Ramos (cell line): ENCODE measurements at regions not wholly inside any gene's neighbourhood (a gene's known extent, or its start where the extent isn't known, plus 50 kb on each side); places are given as distances from the start of the nearest gene placed in this dataset.
"Not testable (repeated sequence)": the region's sequence is repeated elsewhere in the genome, so short reads cannot be mapped to it uniquely, and the experiment has no call there.

ENCODE experiments used
- in situ Hi-C: fragments of 300-500 bp; cut with MboI; formaldehyde crosslinking; loops from one replicate; pipeline ENCODE4 v1.14.3; 2022; ENCODE audit warnings: low sequenced_read_pairs; ENCODE audit not compliant: unreplicated experiment

DNA sequence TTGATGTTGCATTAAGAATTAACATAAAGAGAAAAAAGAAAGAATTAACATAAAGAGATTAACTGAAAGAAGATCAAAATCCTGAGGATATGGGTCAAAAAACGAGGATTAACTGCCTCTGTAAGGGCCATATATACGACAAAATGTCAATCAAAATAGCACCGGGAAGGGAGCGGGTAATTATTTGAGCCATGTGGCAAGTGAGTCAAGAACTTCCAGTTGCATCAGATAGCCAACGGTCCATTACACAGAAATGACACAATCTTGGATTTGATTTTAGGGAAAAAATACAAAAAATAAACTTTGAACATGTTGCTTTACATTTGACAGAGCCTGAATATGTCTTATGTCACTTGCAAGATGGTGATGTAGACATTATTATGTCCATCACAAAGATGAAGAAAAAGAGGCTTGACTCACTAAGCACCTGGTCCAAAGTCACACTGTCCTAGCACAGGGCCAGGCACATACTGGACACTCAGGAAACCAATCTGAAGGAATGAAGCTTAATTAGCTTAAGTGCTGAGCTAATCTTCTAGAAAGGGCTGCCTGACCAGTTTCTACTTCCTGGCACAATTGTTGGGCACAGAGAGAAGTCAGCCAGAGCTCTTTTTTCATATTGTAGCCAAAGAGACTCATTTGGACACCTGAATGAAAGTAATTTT is 273.2 kb upstream of the PAPPA start:
- in situ Hi-C loops, result no loop called here

DNA sequence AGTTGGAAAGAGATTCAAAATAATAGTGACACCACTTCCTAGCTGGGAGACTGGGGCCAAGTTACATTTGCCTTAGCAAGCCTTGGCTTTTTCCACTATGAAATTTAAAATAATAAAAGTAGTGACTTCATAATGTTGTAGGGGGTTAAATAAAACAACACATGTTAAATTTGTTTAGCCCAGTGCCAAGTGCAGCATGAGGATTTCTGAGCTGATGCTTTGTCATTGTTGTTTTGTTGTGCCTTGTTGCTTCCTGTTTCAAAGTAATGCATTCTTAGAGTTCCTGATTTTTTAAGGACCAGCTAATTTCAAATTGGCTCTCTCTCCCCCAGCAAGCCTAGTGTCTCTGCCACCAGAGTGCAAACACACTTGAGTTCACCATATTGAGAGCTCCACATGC is 270.7 kb upstream of the PAPPA start:
- in situ Hi-C loops, result no loop called here

DNA sequence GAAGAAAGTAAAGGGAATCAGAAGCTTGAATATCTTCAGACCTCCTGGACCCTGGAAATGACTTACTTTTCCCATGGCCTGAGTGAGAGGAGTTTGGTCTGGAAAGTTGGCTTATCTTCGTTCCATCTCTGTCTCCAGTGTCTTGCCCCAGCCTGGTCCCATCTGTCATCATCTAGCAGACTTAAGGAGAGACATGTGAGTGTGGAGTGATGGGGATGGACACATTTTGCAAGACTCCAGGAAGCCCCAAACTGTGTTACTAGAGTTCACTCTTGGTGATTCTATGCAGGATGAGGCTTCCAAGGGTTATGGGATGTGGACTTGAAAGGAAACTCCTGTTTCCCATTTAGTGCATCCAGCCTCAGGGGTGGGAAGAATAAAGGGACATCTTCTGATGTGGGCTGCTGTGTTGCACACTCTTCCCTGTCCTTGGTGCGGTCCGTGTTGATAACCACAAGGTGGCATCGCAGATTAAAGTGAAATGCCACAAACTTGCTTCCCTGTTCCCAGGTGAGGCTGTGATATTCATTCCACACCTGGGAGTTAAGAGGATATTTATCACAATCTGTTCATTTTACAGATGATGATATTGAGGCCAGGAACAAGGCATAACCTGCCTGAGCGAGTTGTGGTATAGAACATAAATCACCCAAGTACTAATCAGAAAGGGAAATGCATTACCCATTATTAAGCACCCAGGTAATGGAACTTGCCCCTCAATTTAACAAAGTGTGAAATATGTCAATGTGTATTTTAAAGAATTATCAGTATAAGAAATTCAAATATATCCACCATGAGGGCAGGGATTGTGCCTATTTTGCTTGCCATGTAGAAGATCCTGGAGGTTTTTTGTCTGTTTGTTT is 269.9 kb upstream of the PAPPA start:
- in situ Hi-C loops, result no loop called here

DNA sequence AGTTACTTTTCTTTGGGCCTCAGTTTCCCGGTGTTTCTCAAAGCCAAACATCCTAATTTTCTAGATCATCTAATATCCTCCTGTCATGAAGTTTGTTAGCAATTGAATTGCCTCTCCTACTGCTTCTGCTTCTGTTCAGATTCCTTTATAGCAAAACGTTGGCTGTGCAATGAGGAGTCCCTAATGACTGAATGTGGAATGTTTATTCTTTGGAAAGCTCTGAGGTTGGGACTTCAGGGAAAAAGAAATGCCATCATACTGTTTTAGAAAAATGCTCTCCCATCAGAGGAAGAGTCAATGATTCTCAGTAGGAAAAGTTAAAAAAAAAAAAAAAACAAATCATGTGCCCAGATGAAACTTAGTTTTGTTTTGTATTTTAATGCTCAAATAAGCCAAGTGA is 268.7 kb upstream of the PAPPA start:
- in situ Hi-C loops, result no loop called here

DNA sequence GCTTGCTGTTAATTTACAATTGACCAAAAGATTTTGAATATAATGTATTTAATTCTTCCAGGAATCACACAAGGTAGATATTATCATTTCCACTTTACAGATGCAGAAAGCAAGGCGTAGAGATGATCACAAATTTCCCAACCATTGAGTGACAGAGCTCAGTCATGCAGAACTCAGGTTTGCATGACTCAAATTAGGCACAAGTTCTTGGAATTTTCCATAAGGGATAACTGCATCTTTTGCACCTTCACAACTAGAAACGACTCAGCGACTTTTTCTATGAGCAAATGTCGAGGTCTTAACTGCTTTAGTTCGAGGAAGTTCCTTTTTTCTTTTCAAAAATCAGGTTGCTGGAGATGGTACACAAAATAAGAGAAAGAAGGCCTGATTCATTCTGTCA is 265.5 kb upstream of the PAPPA start:
- in situ Hi-C loops, result no loop called here

DNA sequence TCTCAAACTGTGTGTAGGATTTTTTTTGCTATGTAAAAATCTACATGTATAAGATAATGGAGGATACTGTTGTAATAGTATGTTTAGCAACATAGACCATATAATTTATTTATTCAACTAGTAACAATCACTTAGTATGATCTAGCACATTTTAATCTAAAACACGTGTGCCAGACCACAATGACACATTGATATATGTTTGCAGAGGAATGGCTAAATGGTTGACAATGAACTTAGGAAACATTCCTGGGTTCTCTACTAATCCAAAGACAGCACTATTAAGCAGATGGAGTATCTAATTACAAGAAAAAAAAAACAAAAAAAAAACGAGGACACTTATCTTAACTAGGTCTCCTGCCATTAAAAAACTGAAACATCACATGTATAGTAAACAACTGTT is 261.7 kb upstream of the PAPPA start:
- in situ Hi-C loops, result no loop called here

DNA sequence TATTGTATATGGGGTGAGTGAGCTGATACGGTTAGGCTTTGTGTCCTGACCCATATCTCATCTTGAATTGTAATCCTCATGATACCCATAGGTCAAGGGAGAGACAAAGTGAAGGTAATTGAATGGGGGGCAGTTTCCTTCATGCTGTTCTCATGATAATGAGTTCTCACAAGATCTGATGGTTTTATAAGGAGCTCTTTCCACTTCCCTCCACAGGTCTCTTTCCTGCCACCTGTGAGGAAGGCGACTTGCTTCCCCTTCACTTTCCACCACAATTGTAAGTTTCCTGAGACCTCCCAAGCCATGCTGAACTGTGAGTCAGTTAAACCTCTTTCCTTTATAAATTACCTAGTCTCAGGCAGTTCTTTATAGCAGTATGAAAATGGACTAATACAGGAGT is 255.1 kb upstream of the PAPPA start:
- in situ Hi-C loops, result not testable (repeated sequence)

DNA sequence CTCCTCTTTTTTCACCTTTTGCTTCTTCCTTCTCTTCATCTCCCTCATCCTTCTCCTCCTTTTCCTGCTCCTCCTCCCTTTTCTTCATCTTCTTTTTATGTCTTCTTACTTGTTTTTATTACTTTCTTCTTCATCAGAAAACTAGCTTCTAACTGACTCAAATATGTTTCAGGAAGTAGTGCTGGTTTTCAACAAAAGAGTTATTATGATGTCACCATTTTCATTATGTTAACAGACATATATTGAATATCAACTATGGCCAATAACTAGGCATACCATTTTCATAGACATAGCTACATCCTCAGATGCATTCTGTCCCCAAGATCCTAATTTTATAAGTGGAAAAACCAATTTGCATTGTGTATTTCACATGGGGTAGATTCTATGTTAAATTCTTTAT is 252.9 kb upstream of the PAPPA start:
- in situ Hi-C loops, result no loop called here

DNA sequence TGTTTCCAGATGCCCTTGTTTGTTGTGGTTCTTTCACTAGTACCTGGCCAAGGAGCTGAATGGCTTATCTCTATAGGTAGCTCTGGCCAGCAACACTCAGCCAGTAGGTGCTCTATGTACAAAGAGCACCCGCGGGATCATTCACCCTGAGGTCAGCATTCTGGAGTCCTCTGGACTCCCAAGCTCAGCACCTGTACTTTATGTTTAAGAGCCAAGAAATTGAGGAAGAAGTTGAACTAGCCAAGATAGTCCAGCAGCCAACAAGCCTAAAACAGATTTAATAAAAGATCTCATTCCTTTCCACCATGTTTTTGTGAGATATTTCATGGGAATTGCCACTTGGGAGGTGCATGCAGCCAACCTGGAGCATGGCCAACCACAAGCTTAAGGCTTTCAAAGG is 242.6 kb upstream of the PAPPA start:
- in situ Hi-C loops, result no loop called here

DNA sequence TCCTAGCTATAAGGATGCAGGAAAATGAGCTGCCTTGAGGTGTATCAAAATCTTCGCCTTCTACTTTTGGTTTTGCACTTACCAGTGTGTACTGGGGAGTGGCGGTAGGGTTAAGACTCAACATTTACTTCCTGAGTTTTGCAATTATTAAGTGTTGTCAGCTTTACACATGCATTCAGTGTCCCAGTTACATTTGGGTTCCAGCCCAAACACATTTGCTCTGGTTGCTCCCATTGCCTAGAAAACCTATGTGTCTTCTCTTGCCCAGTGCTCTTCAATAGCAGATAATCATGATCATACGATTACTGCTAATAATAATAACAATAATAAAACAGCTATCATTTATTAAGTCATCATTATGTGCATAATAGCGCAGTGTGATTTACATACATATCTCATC is 241.5 kb upstream of the PAPPA start:
- in situ Hi-C loops, result no loop called here

DNA sequence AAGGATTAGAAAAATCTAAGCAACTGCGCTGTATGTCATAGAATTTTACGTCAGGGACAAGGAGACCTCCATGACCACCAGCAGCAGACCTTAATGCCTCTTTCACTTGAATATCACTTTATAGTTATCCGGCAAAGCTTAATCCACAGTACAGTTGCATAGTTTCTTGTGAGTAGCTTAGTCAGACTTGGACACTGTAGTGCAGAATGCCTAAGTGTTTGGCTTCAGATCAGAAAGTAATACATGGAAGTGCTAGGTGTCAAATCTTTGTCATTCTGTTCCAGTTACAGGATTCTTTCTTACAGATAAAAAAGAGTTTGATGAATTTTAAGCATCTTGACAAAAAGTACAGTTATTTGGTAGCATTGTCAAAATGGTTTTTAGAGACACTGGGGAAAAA is 239.9 kb upstream of the PAPPA start:
- in situ Hi-C loops, result no loop called here

DNA sequence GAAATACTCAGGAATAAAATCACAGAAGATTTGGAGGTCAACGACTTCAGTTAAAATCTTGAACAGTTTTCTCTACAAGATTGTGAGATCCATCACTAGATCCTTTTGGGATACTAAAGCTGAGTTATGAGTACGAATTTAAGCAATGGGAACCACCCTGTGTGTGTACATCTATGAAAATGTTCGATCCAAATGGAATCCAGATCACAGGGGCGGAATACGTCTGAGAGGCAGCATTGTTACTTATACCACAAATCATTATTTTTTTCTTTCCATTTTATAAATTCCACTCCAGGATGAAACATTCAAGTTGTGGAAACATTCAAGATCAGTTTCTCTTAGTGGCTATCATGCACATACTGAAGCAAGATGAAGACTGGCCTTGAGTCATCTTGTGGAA is 239.3 kb upstream of the PAPPA start:
- in situ Hi-C loops, result no loop called here

DNA sequence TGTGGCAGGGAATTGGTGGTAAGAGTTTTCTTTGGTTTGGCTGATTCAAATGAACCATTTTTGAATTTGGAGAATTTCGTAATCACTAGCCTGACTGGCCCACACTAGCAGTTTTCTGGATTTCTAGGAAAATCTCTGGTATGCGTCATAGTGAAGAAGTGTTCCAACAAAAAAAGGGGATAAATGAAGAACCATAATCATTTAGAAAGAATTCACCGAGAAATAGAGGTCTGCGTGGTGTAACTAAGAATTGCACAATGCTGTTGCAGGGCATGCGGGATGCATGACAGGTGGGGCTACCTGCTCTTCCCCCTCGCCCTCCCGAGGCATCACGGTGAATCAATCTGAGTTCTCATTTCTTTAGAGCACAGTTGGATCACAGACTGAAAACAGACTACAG is 232.3 kb upstream of the PAPPA start:
- in situ Hi-C loops, result no loop called here

DNA sequence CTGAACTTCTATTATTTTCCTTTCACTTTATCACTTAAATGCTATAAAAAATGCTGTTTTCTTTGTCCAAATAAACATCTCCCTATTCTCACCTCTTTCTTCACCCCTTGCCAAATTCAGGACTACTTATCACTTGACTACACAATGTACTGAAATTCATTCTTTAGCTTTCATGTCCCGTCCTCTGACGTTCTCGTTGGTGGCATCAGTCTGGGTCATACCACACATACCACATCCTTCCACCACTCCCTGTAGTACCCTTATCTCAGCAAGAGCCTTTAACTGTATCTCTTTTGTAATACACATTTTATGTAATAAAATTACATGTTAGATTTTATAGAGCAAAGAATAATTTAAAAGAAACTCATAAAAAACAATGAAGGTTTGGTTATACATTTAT is 231.1 kb upstream of the PAPPA start:
- in situ Hi-C loops, result no loop called here

DNA sequence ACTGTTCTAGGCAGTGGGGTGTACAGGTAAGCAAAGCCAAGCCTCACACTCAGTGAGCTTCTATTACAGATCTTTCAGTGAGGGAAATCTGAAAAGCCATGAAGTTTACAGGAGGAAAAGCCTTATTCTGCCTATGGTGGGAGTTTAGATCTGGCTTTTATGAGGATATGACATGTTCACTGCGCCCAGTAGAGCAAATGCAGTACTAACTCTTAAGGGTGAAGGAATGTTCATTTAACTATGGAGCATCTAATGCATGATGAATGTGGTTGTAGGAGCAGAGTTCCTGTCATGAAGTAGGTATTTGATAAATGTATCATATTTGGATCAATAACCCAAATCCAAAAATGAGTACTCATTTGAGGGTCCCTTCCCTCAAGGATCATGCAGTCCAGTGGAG is 230.2 kb upstream of the PAPPA start:
- in situ Hi-C loops, result no loop called here

DNA sequence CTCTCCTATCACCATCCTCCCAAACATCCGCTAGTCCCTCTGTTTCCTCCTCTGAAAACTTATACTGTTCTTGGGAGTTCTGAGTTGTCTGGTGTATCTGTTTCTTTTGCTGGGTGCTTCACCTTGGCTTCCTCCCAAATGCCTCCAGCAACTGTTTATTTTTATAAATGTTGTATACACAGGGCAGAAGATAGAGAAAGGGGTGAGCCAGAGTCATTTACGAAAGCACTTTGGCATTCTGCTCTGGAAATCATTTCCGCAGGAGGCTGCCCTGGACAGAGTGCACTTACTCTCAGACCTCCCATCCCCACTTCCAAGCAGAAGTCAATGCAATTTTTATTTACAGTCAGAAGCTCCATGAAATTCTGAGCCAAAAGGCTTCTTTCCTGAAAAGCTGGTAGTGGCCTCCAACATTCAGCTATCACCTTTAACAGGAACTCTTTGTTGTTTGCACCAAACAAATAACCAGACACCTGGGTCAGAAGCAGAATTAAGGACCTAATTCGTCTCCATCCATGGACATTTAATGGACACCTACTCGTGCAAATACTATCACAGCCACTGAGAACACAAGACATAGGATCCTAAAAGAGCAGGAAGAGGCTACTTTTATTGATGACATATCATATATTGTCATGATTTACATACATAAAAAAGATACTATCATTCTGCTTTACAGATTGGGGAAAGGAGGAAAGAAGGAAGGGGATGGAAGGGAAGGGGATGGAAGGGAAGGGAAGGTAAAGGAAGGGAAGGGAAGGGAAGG is 229.5 kb upstream of the PAPPA start:
- in situ Hi-C loops, result no loop called here

DNA sequence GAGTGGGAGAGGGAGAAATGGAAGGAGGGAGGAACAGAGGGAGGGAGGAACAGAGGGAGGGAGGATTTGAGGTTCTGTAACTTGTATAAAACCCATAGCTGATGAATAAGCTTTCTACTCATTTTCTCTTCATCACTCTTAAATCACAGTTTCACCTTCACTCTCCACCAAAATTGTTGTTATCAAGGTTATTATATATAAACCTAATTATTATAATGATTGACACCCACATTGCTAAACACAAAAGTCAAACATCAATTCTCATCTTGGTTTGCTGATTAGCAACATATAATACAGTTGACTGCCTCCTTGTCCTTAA is 229.0 kb upstream of the PAPPA start:
- in situ Hi-C loops, result no loop called here

DNA sequence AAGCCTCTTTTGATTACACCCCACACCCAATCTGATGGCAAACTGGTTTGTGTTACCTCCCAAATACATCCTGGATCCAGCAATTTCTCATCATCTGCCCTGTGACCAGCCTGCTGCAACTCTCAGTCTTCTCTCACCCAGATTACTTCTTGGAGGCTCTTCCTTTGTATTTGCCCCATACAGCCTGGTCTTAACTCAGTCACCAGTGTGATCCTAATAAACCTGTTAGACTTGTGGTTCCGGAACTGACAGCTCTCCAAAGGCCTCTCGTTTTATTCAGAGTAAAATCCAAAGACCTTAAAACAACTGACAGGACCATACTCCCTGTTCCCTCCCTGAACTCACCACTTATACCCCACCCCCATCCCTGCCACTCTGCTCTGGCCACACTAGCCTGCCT is 228.2 kb upstream of the PAPPA start:
- in situ Hi-C loops, result no loop called here

DNA sequence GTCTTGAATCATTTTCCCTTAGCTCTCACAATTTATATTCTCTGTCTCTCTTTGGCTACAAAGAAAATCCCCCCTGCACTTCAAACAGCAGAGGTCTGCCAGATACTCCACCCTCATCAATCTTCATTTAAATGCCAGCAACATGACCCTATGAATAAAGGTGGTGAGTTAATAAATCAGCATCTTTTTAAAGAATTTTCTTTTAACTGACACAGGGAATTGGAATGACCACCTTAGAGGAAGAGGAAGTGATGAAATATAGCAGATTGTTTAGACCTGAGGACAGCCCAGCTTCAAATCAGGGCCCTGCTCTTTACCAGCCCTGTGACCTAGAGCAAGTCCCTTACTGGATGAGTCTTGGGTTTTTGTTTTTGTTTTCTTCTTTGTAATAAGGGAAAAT is 223.1 kb upstream of the PAPPA start:
- in situ Hi-C loops, result no loop called here

DNA sequence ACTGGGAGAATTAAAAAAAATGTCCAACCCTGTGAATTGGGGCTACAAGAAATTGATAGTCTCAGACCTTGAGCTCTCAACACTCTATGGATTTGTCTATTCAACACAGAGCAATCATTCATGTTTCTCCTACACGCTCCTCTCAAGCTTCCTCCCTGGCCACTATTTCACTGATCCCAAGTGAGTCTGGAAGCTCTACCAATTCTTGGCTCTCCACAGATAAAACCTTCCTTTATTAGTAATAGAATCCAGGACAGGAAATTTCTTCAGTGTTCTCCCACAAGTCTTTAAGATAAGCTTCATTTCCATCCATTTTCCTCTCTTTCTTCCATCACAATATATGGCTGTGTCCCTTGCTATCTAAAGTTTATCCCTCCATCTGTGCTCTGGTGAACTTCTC is 215.1 kb upstream of the PAPPA start:
- in situ Hi-C loops, result no loop called here

DNA sequence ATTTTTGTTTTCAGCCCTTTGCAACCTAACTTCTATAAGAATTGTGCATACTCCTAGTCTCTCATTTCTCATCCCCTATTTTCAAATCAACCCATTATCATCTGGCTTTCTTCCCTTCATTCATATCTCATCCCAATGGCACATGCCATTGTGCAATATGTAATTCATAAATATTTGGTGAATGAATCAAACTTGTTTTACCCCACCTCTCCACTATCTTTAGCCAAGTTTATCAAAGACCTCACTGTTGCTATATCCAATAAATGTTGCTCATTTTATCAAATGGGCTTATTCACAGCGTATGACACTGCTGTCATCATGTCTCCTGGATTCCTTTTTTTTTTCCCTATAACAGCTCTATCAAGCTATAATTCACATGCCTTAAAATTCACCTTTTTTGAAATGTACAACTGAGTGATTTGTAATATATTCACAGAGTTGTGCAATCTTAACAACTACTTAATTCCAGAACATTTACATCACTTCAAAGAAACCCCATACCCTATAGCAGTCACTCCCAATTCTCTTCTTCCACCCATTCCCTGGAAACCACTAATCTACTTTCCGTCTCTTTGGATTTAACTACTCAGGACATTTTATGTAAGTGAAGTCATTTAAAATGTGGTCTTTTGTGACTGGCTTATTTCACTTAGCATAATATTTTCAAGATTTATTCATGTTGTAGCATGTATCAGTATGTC is 214.4 kb upstream of the PAPPA start:
- in situ Hi-C loops, result no loop called here
